ENCODE measurements at regions not wholly inside any gene's neighbourhood (a gene's known extent, or its start where the extent isn't known, plus 50 kb on each side); places are given as distances from the start of the nearest gene placed in this dataset.
A peak's percentile ranks its signal among the peaks of the same experiment; 100 is the strongest.

GRCh38 chr6:170226647-170227046, 64.2 kb downstream of the DLL1 start:
- peak overlapping the region; percentile 20 to 92 (median 80) for H3K27ac ChIP-seq
- 61 to 67% methylated on average over 7 to 9 of the region's 9 CpGs for WGBS, 2 donors

GRCh38 chr6:170225852-170226417, 64.9 kb downstream of the DLL1 start:
- peak in 1 of 7 experiments; percentile 18 for TF ChIP-seq CTCF (IDR thresholded peaks at IDR 0.05)
- no peak for TF ChIP-seq POLR2A (IDR thresholded peaks at IDR 0.05)
- Histone ChIP-seq H3K27ac (peak overlapping the region; percentile 20 to 92 (median 80)), H3K4me3 (no peak overlapping the region), H3K4me1 (peaks cover 65% of the 10 kb centered on the region), H3K27me3 (no peaks in the 10 kb centered on the region), H3K36me3 (replicated peaks in 1 of 2; ENCODE audit: insufficient read depth in 1 of 2, low read depth in 2 of 2) (no peaks in the 10 kb centered on the region), H3K9me3 (no peaks in the 10 kb centered on the region)
- ATAC-seq (peak; percentile 62), DNase-seq (peak; percentile 81 to 94 (median 86))
- intact Hi-C loops (cut with DNase I): no loop called here
- 25 to 43% methylated on average over 22 of the region's 22 CpGs for WGBS, 2 donors

More at GRCh38 chr6:170226647-170227046, 64.2 kb downstream of the DLL1 start:
- peaks cover 67% of the 10 kb centered on the region for H3K4me1 ChIP-seq
- ATAC-seq (peak; percentile 4), DNase-seq (peak in 2 of 4 donors; percentile 12 to 32)
- H3K27me3 ChIP-seq: no peaks in the 10 kb centered on the region
- H3K9me3 ChIP-seq: no peaks in the 10 kb centered on the region
- intact Hi-C loops (cut with DNase I): no loop called here
- no peak overlapping the region for H3K4me3 ChIP-seq
- TF ChIP-seq CTCF (IDR thresholded peaks at IDR 0.05) (no peak), POLR2A (IDR thresholded peaks at IDR 0.05) (no peak)
- H3K36me3 ChIP-seq (replicated peaks in 1 of 2; ENCODE audit: insufficient read depth in 1 of 2, low read depth in 2 of 2): no peaks in the 10 kb centered on the region

GRCh38 chr6:170224694-170225660, 65.9 kb downstream of the DLL1 start:
- peak; percentile 81 to 93 (median 87) for DNase-seq
- intact Hi-C loops (cut with DNase I): no loop called here
- TF ChIP-seq CTCF (IDR thresholded peaks at IDR 0.05): peak in 4 of 7 experiments; percentile 10 to 41 (median 30)
- peak in 2 of 3 donors; percentile 40 to 50 for TF ChIP-seq POLR2A (IDR thresholded peaks at IDR 0.05)
- peak; percentile 79 for ATAC-seq
- Histone ChIP-seq H3K9me3 (no peaks in the 10 kb centered on the region), H3K27me3 (no peaks in the 10 kb centered on the region), H3K27ac (peak overlapping the region; percentile 20 to 92 (median 70)), H3K4me1 (peaks cover 59% of the 10 kb centered on the region), H3K4me3 (no peak overlapping the region), H3K36me3 (replicated peaks in 1 of 2; ENCODE audit: insufficient read depth in 1 of 2, low read depth in 2 of 2) (no peaks in the 10 kb centered on the region)
- 33 to 39% methylated on average over 18 to 23 of the region's 23 CpGs for WGBS, 2 donors

- no peaks in the 10 kb centered on the region for H3K27me3 ChIP-seq
- H3K9me3 ChIP-seq: no peaks in the 10 kb centered on the region
- peak overlapping the region; percentile 20 to 92 (median 70) for H3K27ac ChIP-seq
- peaks cover 50% of the 10 kb centered on the region for H3K4me1 ChIP-seq
- no peaks in the 10 kb centered on the region for H3K36me3 ChIP-seq (replicated peaks in 1 of 2; ENCODE audit: insufficient read depth in 1 of 2, low read depth in 2 of 2)
- intact Hi-C loops (cut with DNase I): no loop called here
- ATAC-seq (no peak), DNase-seq (peak in 1 of 4 donors; percentile 1)
- TF ChIP-seq POLR2A (IDR thresholded peaks at IDR 0.05) (no peak), CTCF (IDR thresholded peaks at IDR 0.05) (no peak)
- WGBS, 2 donors: 87 to 90% methylated on average over 20 to 24 of the region's 25 CpGs
- H3K4me3 ChIP-seq: no peak overlapping the region
Measured at GRCh38 chr6:170223718-170224693, 66.9 kb downstream of the DLL1 start.

Measured in body of pancreas (tissue), 4 donors.